Neural progenitor cell (in vitro differentiated cells): ENCODE measurements at regions not wholly inside any gene's neighbourhood (a gene's known extent, or its start where the extent isn't known, plus 50 kb on each side); places are given as distances from the start of the nearest gene placed in this dataset.

Experiments
- CTCF ChIP-seq: fragments of 200-600 bp; sonication (generic); IDR thresholded peaks from 2 replicates; pipeline ENCODE4 v1.5.1; 2017; ENCODE audit warnings: antibody characterized with exemption, mild to moderate bottlenecking
- EZH2 ChIP-seq: fragments of 200-600 bp; sonication (generic); IDR thresholded peaks from 2 replicates; pipeline ENCODE4 v1.6.1; 2017; ENCODE audit warnings: antibody characterized with exemption, mild to moderate bottlenecking, moderate library complexity

GRCh38 chr6:113634352-113635163 is 222.6 kb upstream of the MARCKS start:
- TF ChIP-seq EZH2 = no peak
- TF ChIP-seq CTCF = no peak
